Suprapubic skin (tissue), 4 donors: ENCODE measurements at regions not wholly inside any gene's neighbourhood (a gene's known extent, or its start where the extent isn't known, plus 50 kb on each side); places are given as distances from the start of the nearest gene placed in this dataset.

Experiments used
- DNase-seq, 2 donors: peaks; one replicate each; pipeline ENCODE4 v3.0.0-alpha.2; 2019; ENCODE audit warnings: low spot score in 2 of 2
- H3K27ac ChIP-seq: fragments of 200-600 bp; sonication (generic); one replicate; pipeline ENCODE4 v1.5.1; 2019
- H3K27me3 ChIP-seq: fragments of 200-600 bp; sonication (generic); one replicate; pipeline ENCODE4 v1.5.1; 2019
- H3K36me3 ChIP-seq: fragments of 200-600 bp; sonication (generic); one replicate; pipeline ENCODE4 v1.5.1; 2019
- H3K4me1 ChIP-seq: fragments of 200-600 bp; sonication (generic); one replicate; pipeline ENCODE4 v1.5.1; 2019
- H3K4me3 ChIP-seq: fragments of 200-600 bp; sonication (generic); one replicate; pipeline ENCODE4 v1.5.1; 2019; ENCODE audit warnings: mild to moderate bottlenecking
- H3K9me3 ChIP-seq: fragments of 200-600 bp; sonication (generic); one replicate; pipeline ENCODE4 v1.5.1; 2019
- CTCF ChIP-seq, 2 donors: fragments of 200-600 bp in 1 of 2; fragments of 450-650 bp in 1 of 2; sonication (generic) in 1 of 2; IDR thresholded peaks; one replicate each; pipeline ENCODE4 v1.5.1; 2016 to 2019; ENCODE audit warnings: antibody characterized with exemption in 2 of 2, mild to moderate bottlenecking in 1 of 2, moderate library complexity in 1 of 2
- EP300 ChIP-seq: sonication (generic); formaldehyde crosslinking; IDR thresholded peaks from one replicate; pipeline ENCODE4 v1.6.1; 2017; ENCODE audit warnings: antibody characterized with exemption
- POLR2A ChIP-seq, 2 donors: fragments of 450-650 bp; IDR thresholded peaks; one replicate each; pipeline ENCODE4 v1.6.1; 2017; ENCODE audit warnings: antibody characterized with exemption in 2 of 2, mild to moderate bottlenecking in 2 of 2, moderate library complexity in 2 of 2
- POLR2AphosphoS5 ChIP-seq, 3 donors: sonication (generic); formaldehyde crosslinking; IDR thresholded peaks; one replicate each; pipeline ENCODE4 v1.6.1; 2017; ENCODE audit warnings: antibody characterized with exemption in 3 of 3
- WGBS: methylation state at CpG from one replicate; pipeline ENCODE4 v1.1.5; 2018; 5-methylcytosine and 5-hydroxymethylcytosine counted together

DNA sequence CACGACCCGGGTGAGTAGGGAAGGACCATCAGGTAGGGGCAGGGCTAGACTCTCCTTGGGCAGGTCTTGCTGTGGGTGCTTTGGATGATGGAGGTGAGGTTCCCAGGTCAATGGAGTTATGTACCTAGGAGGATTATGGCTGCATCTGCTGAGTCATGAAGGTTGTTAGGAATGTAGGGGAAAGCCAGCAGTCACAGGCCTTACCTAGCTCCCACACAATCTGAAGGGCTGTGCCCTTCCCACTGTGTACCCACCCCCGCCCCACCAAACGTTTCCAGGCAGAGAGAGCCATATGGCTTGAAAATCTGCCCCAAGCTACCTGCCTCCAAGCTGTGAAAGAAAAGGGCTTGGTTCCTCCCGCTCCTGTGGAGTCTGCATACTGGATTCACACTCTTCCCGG, 573.4 kb upstream of the DPPA4 start:
- Histone ChIP-seq H3K27ac (no peak overlapping the region), H3K36me3 (no peaks in the 10 kb centered on the region), H3K27me3 (no peaks in the 10 kb centered on the region), H3K4me3 (no peak overlapping the region), H3K9me3 (peaks cover 3% of the 10 kb centered on the region), H3K4me1 (no peaks in the 10 kb centered on the region)
- DNase-seq = no peak
- 90% methylated on average over 4 of the region's 6 CpGs for WGBS
- TF ChIP-seq CTCF (IDR thresholded peaks at IDR 0.05) = no peak
- no peak for TF ChIP-seq POLR2AphosphoS5 (IDR thresholded peaks at IDR 0.05)
- TF ChIP-seq EP300 = no peak
- TF ChIP-seq POLR2A (IDR thresholded peaks at IDR 0.05) = no peak

GRCh38 chr3:109918740-109919139, 581.4 kb upstream of the DPPA4 start:
- H3K36me3 ChIP-seq = no peaks in the 10 kb centered on the region
- WGBS = 65% methylated on average over 2 of the region's 2 CpGs
- no peaks in the 10 kb centered on the region for H3K27me3 ChIP-seq
- H3K4me1 ChIP-seq = no peaks in the 10 kb centered on the region
- TF ChIP-seq POLR2AphosphoS5 (IDR thresholded peaks at IDR 0.05) = no peak
- no peak for TF ChIP-seq CTCF (IDR thresholded peaks at IDR 0.05)
- TF ChIP-seq EP300 = no peak
- TF ChIP-seq POLR2A (IDR thresholded peaks at IDR 0.05) = no peak
- no peak overlapping the region for H3K27ac ChIP-seq
- H3K4me3 ChIP-seq = no peak overlapping the region
- no peak for DNase-seq
- H3K9me3 ChIP-seq = peaks cover 3% of the 10 kb centered on the region

GRCh38 chr3:109920749-109921148, 583.4 kb upstream of the DPPA4 start:
- Histone ChIP-seq H3K27ac (no peak overlapping the region), H3K4me3 (no peak overlapping the region), H3K9me3 (no peaks in the 10 kb centered on the region), H3K27me3 (no peaks in the 10 kb centered on the region), H3K4me1 (no peaks in the 10 kb centered on the region), H3K36me3 (no peaks in the 10 kb centered on the region)
- 94% methylated on average over 2 of the region's 2 CpGs for WGBS
- TF ChIP-seq POLR2A (IDR thresholded peaks at IDR 0.05) = no peak
- TF ChIP-seq EP300 = no peak
- no peak for TF ChIP-seq CTCF (IDR thresholded peaks at IDR 0.05)
- TF ChIP-seq POLR2AphosphoS5 (IDR thresholded peaks at IDR 0.05) = no peak
- no peak for DNase-seq

DNA sequence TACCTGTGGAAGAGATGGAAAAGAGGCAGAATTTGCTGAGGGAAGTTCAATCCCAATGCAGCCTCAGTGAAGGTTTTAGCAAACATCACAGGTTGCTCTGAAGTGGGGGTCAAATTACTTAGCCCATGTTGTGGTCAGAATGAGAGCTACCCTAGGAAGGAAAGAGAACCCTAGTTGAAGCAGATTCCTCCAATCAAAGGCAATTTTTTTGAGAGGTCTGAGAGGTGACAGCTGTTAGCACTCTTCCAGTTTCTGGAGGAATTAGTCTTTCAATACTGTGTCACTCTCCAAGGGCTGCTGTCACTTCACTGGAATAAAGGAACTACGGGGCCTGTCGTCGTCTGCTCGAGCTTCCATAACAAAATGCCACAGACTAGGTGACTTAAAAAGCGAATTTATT, 584.2 kb upstream of the DPPA4 start:
- Histone ChIP-seq H3K4me3 (no peak overlapping the region), H3K4me1 (no peaks in the 10 kb centered on the region), H3K36me3 (no peaks in the 10 kb centered on the region), H3K27ac (no peak overlapping the region), H3K27me3 (no peaks in the 10 kb centered on the region), H3K9me3 (no peaks in the 10 kb centered on the region)
- TF ChIP-seq POLR2AphosphoS5 (IDR thresholded peaks at IDR 0.05) (no peak), EP300 (no peak)
- DNase-seq = no peak
- WGBS = 86% methylated on average over 5 of the region's 5 CpGs

GRCh38 chr3:109922856-109923255, 585.5 kb upstream of the DPPA4 start:
- Histone ChIP-seq H3K9me3 (no peaks in the 10 kb centered on the region), H3K4me3 (no peak overlapping the region), H3K4me1 (no peaks in the 10 kb centered on the region), H3K27ac (no peak overlapping the region), H3K27me3 (no peaks in the 10 kb centered on the region), H3K36me3 (no peaks in the 10 kb centered on the region)
- no peak for DNase-seq
- WGBS = 36% methylated on average over 2 of the region's 2 CpGs
- TF ChIP-seq EP300 (no peak), POLR2AphosphoS5 (IDR thresholded peaks at IDR 0.05) (no peak), POLR2A (IDR thresholded peaks at IDR 0.05) (no peak), CTCF (IDR thresholded peaks at IDR 0.05) (no peak)

GRCh38 chr3:109923431-109923830, 586.1 kb upstream of the DPPA4 start:
- Histone ChIP-seq H3K36me3 (no peaks in the 10 kb centered on the region), H3K27ac (no peak overlapping the region), H3K27me3 (no peaks in the 10 kb centered on the region), H3K4me1 (no peaks in the 10 kb centered on the region), H3K4me3 (no peak overlapping the region), H3K9me3 (no peaks in the 10 kb centered on the region)
- 58% methylated on average over 3 of the region's 3 CpGs for WGBS
- DNase-seq = no peak
- no peak for TF ChIP-seq CTCF (IDR thresholded peaks at IDR 0.05)
- TF ChIP-seq POLR2A (IDR thresholded peaks at IDR 0.05) = no peak
